Breast epithelium (tissue), 4 donors: ENCODE measurements at regions not wholly inside any gene's neighbourhood (a gene's known extent, or its start where the extent isn't known, plus 50 kb on each side); places are given as distances from the start of the nearest gene placed in this dataset.

ENCODE experiments used
- DNase-seq, 2 donors: peaks; one replicate each; pipeline ENCODE4 v3.0.0-alpha.2; 2019; ENCODE audit warnings: low spot score in 2 of 2
- H3K27ac ChIP-seq, 2 donors: fragments of 200-600 bp; sonication (generic) in 1 of 2; one replicate each; pipeline ENCODE4 v1.5.1; 2016 to 2019; ENCODE audit warnings: mild to moderate bottlenecking in 1 of 2
- H3K27me3 ChIP-seq, 2 donors: fragments of 200-600 bp; sonication (generic) in 1 of 2; one replicate each; pipeline versions ENCODE4 v1.5.1 to v1.6.0; 2017 to 2019; ENCODE audit warnings: control low read depth in 1 of 2, mild to moderate bottlenecking in 1 of 2
- H3K36me3 ChIP-seq: fragments of 200-600 bp; one replicate; pipeline ENCODE4 v1.5.1; 2019
- H3K4me1 ChIP-seq, 2 donors: fragments of 200-600 bp; sonication (generic); one replicate each; pipeline ENCODE4 v1.5.1; 2016 to 2019; ENCODE audit warnings: control low read depth in 1 of 2
- H3K4me3 ChIP-seq, 3 donors: fragments of 200-600 bp; sonication (generic); 1 replicate in 2 of 3; 2 replicates in 1 of 3; pipeline ENCODE4 v1.5.1; 2016 to 2019; ENCODE audit warnings: mild to moderate bottlenecking in 3 of 3, moderate library complexity in 2 of 3
- H3K9me3 ChIP-seq, 2 donors: fragments of 200-600 bp; sonication (generic) in 1 of 2; one replicate each; pipeline ENCODE4 v1.5.1; 2016 to 2019; ENCODE audit warnings: control low read depth in 1 of 2
- POLR2A ChIP-seq: fragments of 450-650 bp; IDR thresholded peaks from one replicate; pipeline ENCODE4 v1.6.1; 2016; ENCODE audit warnings: antibody characterized with exemption, mild to moderate bottlenecking, moderate library complexity
- POLR2AphosphoS5 ChIP-seq, 3 donors: sonication (generic); formaldehyde crosslinking; IDR thresholded peaks; one replicate each; pipeline ENCODE4 v1.6.1; 2017; ENCODE audit warnings: antibody characterized with exemption in 3 of 3
- intact Hi-C: fragments of 100-400 bp; cut with DNase I; formaldehyde crosslinking; loops from one replicate; pipeline ENCODE4 v1.15.1; 2023; ENCODE audit warnings: low total_unique reads
- TF ChIP-seq, protein P1 (sequence below), 3 donors: fragments of 450-650 bp; IDR thresholded peaks; one replicate each; pipeline ENCODE4 v1.5.1; 2016 to 2017; ENCODE audit warnings: antibody characterized with exemption in 3 of 3, mild to moderate bottlenecking in 3 of 3, moderate library complexity in 3 of 3

DNA sequence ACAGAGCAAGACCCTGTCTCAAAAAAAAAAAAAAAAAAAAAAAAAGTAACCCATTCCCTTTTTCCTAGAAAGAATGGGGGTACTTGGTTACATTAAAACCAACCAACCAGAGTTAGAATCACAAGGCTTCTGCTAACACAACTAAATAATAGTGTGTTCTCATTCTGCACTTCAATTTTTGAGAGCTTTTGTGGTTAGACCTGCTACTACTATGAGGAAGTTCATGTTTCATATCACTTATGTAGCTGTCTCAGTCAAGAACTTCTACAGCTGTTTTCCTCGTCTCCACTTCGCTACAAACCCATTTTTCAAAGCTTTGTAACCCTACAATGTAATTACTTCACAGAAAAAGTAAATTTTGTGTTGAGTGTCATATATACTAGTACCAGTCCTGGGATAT lies 58.3 kb downstream of the PDHA2 start:
- Histone ChIP-seq H3K27ac (no peak overlapping the region), H3K4me1 (no peaks in the 10 kb centered on the region), H3K27me3 (no peaks in the 10 kb centered on the region), H3K4me3 (no peak overlapping the region), H3K36me3 (no peaks in the 10 kb centered on the region), H3K9me3 (no peaks in the 10 kb centered on the region)
- TF ChIP-seq, protein P1, sequence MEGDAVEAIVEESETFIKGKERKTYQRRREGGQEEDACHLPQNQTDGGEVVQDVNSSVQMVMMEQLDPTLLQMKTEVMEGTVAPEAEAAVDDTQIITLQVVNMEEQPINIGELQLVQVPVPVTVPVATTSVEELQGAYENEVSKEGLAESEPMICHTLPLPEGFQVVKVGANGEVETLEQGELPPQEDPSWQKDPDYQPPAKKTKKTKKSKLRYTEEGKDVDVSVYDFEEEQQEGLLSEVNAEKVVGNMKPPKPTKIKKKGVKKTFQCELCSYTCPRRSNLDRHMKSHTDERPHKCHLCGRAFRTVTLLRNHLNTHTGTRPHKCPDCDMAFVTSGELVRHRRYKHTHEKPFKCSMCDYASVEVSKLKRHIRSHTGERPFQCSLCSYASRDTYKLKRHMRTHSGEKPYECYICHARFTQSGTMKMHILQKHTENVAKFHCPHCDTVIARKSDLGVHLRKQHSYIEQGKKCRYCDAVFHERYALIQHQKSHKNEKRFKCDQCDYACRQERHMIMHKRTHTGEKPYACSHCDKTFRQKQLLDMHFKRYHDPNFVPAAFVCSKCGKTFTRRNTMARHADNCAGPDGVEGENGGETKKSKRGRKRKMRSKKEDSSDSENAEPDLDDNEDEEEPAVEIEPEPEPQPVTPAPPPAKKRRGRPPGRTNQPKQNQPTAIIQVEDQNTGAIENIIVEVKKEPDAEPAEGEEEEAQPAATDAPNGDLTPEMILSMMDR (IDR thresholded peaks at IDR 0.05), result no peak
- TF ChIP-seq POLR2AphosphoS5 (IDR thresholded peaks at IDR 0.05) (no peak), POLR2A (no peak)
- intact Hi-C loops, result no loop called here
- no peak for DNase-seq

DNA sequence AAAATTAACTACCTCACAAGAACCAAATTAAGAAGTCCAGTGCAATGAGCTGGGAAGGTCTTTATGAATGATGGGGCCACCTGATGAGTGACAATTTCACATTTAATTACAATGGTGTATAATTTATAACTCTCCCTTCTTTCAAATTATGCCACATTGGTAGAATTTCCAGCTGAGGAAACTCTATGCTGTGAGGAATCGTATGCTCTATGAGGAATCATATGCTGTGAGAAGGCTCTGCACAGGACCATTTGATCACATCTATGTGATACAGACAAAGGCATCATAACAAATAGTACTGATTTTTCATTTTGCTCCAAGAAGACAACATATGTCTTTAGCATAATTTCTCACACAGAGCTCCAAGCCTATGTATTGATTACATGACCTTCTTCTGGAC lies 69.3 kb downstream of the PDHA2 start:
- intact Hi-C loops, result no loop called here

DNA sequence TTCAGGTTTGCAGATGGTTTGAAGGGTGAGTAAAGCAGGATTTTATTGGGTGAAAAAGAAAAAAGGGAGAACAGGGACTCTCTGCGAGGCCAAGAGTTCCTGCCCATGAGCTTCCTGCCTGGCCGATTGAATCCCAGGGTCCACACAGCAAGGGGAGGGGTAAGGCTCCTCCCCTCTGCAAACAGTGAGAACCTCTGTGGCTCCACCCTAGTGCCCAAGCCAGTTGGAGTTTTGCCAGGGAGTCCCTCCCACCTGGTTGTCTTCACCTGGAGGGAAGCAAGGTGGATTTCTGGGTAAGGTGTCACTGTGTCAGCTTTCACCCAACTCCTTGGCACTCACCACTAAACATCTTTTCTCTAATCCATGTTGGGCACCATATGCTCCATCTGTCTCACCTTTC lies 70.9 kb downstream of the PDHA2 start:
- Histone ChIP-seq H3K27me3 (no peaks in the 10 kb centered on the region), H3K9me3 (no peaks in the 10 kb centered on the region), H3K27ac (no peak overlapping the region), H3K4me3 (no peak overlapping the region), H3K36me3 (no peaks in the 10 kb centered on the region), H3K4me1 (no peaks in the 10 kb centered on the region)
- intact Hi-C loops, result no loop called here
- DNase-seq, result no peak
- TF ChIP-seq POLR2AphosphoS5 (IDR thresholded peaks at IDR 0.05) (no peak), POLR2A (no peak)
- TF ChIP-seq, protein P1 (IDR thresholded peaks at IDR 0.05), result no peak

More for the DNA sequence above, 69.3 kb downstream of the PDHA2 start:
- no peaks in the 10 kb centered on the region for H3K4me1 ChIP-seq
- H3K9me3 ChIP-seq, result no peaks in the 10 kb centered on the region
- no peak overlapping the region for H3K27ac ChIP-seq
- H3K36me3 ChIP-seq, result no peaks in the 10 kb centered on the region
- no peak overlapping the region for H3K4me3 ChIP-seq
- no peak for DNase-seq
- no peaks in the 10 kb centered on the region for H3K27me3 ChIP-seq
- TF ChIP-seq POLR2AphosphoS5 (IDR thresholded peaks at IDR 0.05) (no peak), POLR2A (no peak)
- TF ChIP-seq, protein P1 (IDR thresholded peaks at IDR 0.05), result no peak

DNA sequence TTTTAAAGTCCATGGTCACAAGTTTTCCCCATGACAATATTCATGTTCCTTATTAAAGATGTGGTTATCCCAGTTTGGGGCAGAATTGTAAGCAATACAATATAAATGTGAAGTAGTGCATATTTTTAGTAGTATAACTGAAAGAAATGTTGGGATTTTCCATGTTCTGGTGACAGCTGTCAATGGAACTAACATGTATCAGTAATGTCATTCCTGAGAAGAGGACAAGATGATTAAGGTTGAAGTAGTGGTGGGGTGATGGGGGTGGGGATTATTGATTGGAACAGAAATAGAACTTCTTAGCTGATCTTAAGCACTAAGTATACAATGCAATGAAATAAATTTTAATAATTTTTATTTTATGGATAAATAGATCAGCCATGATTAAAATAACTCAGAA lies 81.6 kb downstream of the PDHA2 start:
- no peak for TF ChIP-seq POLR2AphosphoS5 (IDR thresholded peaks at IDR 0.05)

DNA sequence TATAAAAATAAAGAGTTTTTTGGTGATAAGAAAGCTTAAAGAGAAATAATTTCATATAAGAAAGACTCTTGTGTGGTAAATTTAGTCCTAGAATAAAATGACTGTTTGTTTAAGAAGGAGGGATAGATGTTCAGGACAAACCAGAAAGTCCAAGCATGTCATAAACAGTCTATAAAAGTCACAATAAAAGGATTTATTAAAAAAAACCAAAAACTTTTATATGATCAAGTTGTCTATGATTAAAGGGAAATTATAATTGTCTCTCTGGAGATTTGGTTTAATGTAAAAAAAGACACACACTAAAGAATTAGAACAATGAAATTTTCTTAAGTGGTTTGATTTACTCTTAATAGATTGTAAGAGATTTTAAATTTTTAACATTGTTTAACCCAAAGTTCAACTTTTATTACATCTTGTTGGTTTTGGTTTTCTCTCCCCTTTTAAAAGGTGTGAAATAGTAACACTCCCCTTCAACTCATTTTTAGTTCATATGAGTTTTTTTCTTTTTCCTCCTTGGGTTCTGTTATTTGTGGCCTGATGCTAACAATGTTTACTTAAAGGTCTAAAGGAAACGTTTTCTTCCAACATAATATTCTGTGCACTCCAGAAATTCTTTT lies 89.7 kb downstream of the PDHA2 start:
- no peak overlapping the region for H3K27ac ChIP-seq
- H3K4me1 ChIP-seq, result no peaks in the 10 kb centered on the region
- H3K36me3 ChIP-seq, result no peaks in the 10 kb centered on the region
- peaks cover 13 to 36% of the 10 kb centered on the region in 2 donors for H3K9me3 ChIP-seq
- no peak overlapping the region for H3K4me3 ChIP-seq
- H3K27me3 ChIP-seq, result no peaks in the 10 kb centered on the region
- DNase-seq, result no peak
- intact Hi-C loops, result no loop called here
- no peak for TF ChIP-seq POLR2A
- TF ChIP-seq POLR2AphosphoS5 (IDR thresholded peaks at IDR 0.05), result no peak
- TF ChIP-seq, protein P1 (IDR thresholded peaks at IDR 0.05), result no peak

More for the DNA sequence above, 81.6 kb downstream of the PDHA2 start:
- Histone ChIP-seq H3K4me3 (no peak overlapping the region), H3K4me1 (no peaks in the 10 kb centered on the region), H3K36me3 (no peaks in the 10 kb centered on the region), H3K27me3 (no peaks in the 10 kb centered on the region), H3K27ac (no peak overlapping the region), H3K9me3 (peaks cover 5 to 14% of the 10 kb centered on the region in 2 donors)
- intact Hi-C loops, result no loop called here
- DNase-seq, result no peak

DNA sequence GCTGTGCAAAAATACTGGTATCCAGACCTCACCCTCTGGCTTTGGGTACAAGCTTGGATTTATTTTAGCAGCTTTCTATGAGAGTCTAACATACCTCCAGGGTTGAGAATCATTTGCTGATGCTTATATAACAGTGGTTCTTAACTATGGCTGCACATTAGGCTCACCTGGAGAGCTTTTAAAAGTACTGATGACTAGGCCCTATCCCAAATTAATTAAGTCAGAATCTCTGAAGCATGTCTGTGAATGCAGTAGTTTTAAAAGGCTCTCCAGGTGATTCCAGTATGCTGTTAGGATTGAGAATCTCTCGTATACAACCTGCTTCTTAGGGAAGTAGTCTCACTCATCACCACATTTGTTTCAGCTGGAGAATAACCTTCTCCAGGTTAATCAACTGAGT lies 99.2 kb downstream of the PDHA2 start:
- Histone ChIP-seq H3K27me3 (no peaks in the 10 kb centered on the region), H3K9me3 (no peaks in the 10 kb centered on the region), H3K4me1 (no peaks in the 10 kb centered on the region), H3K27ac (no peak overlapping the region), H3K4me3 (no peak overlapping the region), H3K36me3 (no peaks in the 10 kb centered on the region)
- DNase-seq, result no peak
- TF ChIP-seq, protein P1 (IDR thresholded peaks at IDR 0.05), result no peak
- no peak for TF ChIP-seq POLR2AphosphoS5 (IDR thresholded peaks at IDR 0.05)
- no peak for TF ChIP-seq POLR2A
- intact Hi-C loops, result no loop called here
